H9 (cell line): ENCODE measurements at regions not wholly inside any gene's neighbourhood (a gene's known extent, or its start where the extent isn't known, plus 50 kb on each side); places are given as distances from the start of the nearest gene placed in this dataset.

Experiments
- DNase-seq: peaks from one replicate; pipeline ENCODE4 v3.0.0-alpha.2; 2017
- H2AFZ ChIP-seq: one replicate; pipeline ENCODE4 v1.6.1; 2013; ENCODE audit warnings: mild to moderate bottlenecking, low read length, control low read depth, moderate library complexity
- H2AK5ac ChIP-seq: 2 replicates; pipeline ENCODE4 v1.6.1; 2013; ENCODE audit warnings: low read length, control low read depth, mixed read lengths; ENCODE audit not compliant: insufficient read length
- H2BK120ac ChIP-seq: one replicate; pipeline ENCODE4 v1.6.1; 2013; ENCODE audit warnings: low read depth, mild to moderate bottlenecking, low read length, control low read depth, inconsistent platforms; ENCODE audit not compliant: poor library complexity, severe bottlenecking
- H2BK12ac ChIP-seq: 2 replicates; pipeline ENCODE4 v1.6.1; 2013; ENCODE audit warnings: low read length, control low read depth, mixed read lengths, low read depth; ENCODE audit not compliant: insufficient read length
- H2BK15ac ChIP-seq: 2 replicates; pipeline ENCODE4 v1.6.1; 2013; ENCODE audit warnings: low read depth, low read length, control low read depth
- H2BK20ac ChIP-seq: one replicate; pipeline ENCODE4 v1.6.1; 2013; ENCODE audit warnings: low read depth, mild to moderate bottlenecking, low read length, control low read depth, inconsistent platforms; ENCODE audit not compliant: poor library complexity, severe bottlenecking
- H2BK5ac ChIP-seq: 2 replicates; pipeline ENCODE4 v1.6.1; 2013; ENCODE audit warnings: low read length, control low read depth, mixed read lengths; ENCODE audit not compliant: insufficient read length
- H3K14ac ChIP-seq: 2 replicates; pipeline ENCODE4 v1.6.1; 2013; ENCODE audit warnings: low read length, control low read depth; ENCODE audit not compliant: insufficient read depth
- H3K18ac ChIP-seq: 2 replicates; pipeline ENCODE4 v1.6.1; 2013; ENCODE audit warnings: low read depth, mild to moderate bottlenecking, mixed read lengths, low read length, control low read depth; ENCODE audit not compliant: insufficient read length
- H3K23ac ChIP-seq: 2 replicates; pipeline ENCODE4 v1.6.1; 2013; ENCODE audit warnings: low read length, control low read depth, mixed read lengths, low read depth; ENCODE audit not compliant: insufficient read length
- H3K23me2 ChIP-seq: 2 replicates; pipeline ENCODE4 v1.6.1; 2013; ENCODE audit warnings: low read depth, mild to moderate bottlenecking, mixed read lengths, low read length, control low read depth; ENCODE audit not compliant: insufficient read length, poor library complexity, severe bottlenecking
- H3K27ac ChIP-seq: 2 replicates; pipeline ENCODE4 v1.5.1; 2013; ENCODE audit warnings: low read length, control low read depth, mixed read lengths, low read depth; ENCODE audit not compliant: insufficient read length
- H3K27me3 ChIP-seq: 2 replicates; pipeline ENCODE4 v1.6.1; 2013; ENCODE audit warnings: low read length, control low read depth, inconsistent platforms; ENCODE audit not compliant: insufficient read depth
- H3K4ac ChIP-seq: 2 replicates; pipeline ENCODE4 v1.6.1; 2013; ENCODE audit warnings: low read depth, mild to moderate bottlenecking, control low read depth, inconsistent platforms, low read length, moderate library complexity
- H3K4me1 ChIP-seq: 2 replicates; pipeline ENCODE4 v1.6.1; 2013; ENCODE audit warnings: low read length, control low read depth, inconsistent platforms; ENCODE audit not compliant: insufficient read depth
- H3K4me2 ChIP-seq: 2 replicates; pipeline ENCODE4 v1.6.1; 2013; ENCODE audit warnings: low read length, control low read depth, mixed read lengths; ENCODE audit not compliant: insufficient read length, insufficient read depth
- H3K56ac ChIP-seq: 2 replicates; pipeline ENCODE4 v1.6.1; 2013; ENCODE audit warnings: low read depth, mild to moderate bottlenecking, mixed read lengths, low read length, control low read depth; ENCODE audit not compliant: insufficient read length
- H3K79me1 ChIP-seq: 2 replicates; pipeline ENCODE4 v1.6.1; 2013; ENCODE audit warnings: low read depth, mild to moderate bottlenecking, moderate library complexity, low read length, control low read depth, inconsistent platforms; ENCODE audit not compliant: insufficient read depth, poor library complexity, severe bottlenecking
- H3K79me2 ChIP-seq: 2 replicates; pipeline ENCODE4 v1.6.1; 2013; ENCODE audit warnings: low read length, control low read depth, inconsistent platforms; ENCODE audit not compliant: insufficient read depth
- H3K9ac ChIP-seq: 2 replicates; pipeline ENCODE4 v1.6.1; 2013; ENCODE audit warnings: low read length, control low read depth, mixed read lengths; ENCODE audit not compliant: insufficient read length; ENCODE audit errors: extremely low read depth
- H3K9me3 ChIP-seq: one replicate; pipeline ENCODE4 v1.6.1; 2013; ENCODE audit warnings: low read depth, low read length, inconsistent platforms; ENCODE audit not compliant: control insufficient read depth
- H3T11ph ChIP-seq: one replicate; pipeline ENCODE4 v1.6.1; 2013; ENCODE audit warnings: mild to moderate bottlenecking, low read length, control low read depth, inconsistent platforms
- H4K20me1 ChIP-seq: one replicate; pipeline ENCODE4 v1.6.1; 2013; ENCODE audit not compliant: control insufficient read depth, insufficient read length, insufficient read depth
- H4K5ac ChIP-seq: 2 replicates; pipeline ENCODE4 v1.6.1; 2013; ENCODE audit warnings: low read depth, mild to moderate bottlenecking, mixed read lengths, low read length, control low read depth; ENCODE audit not compliant: insufficient read length
- H4K8ac ChIP-seq: replicated peaks from 2 replicates; pipeline ENCODE4 v1.6.1; 2013; ENCODE audit warnings: low read length, control low read depth, mixed read lengths, low read depth; ENCODE audit not compliant: insufficient read length
- H4K91ac ChIP-seq: 2 replicates; pipeline ENCODE4 v1.6.1; 2013; ENCODE audit warnings: low read depth, mild to moderate bottlenecking, moderate library complexity, mixed read lengths, low read length, control low read depth; ENCODE audit not compliant: insufficient read length
- H3K27ac Mint-ChIP-seq, 3 experiments: 2 replicates in 2 of 3; 3 replicates in 1 of 3; pipeline ENCODE4 v1.8.0; 2020 to 2021; ENCODE audit warnings: mixed read lengths in 3 of 3, mild to moderate bottlenecking in 1 of 3, moderate library complexity in 1 of 3
- H3K27me3 Mint-ChIP-seq: 2 replicates; pipeline ENCODE4 v1.8.0; 2021; ENCODE audit warnings: low read depth, mild to moderate bottlenecking, moderate library complexity, mixed read lengths
- H3K36me3 Mint-ChIP-seq, 3 experiments: 2 replicates in 2 of 3; 3 replicates in 1 of 3; pipeline ENCODE4 v1.8.0; 2020 to 2021; ENCODE audit warnings: low read depth in 3 of 3, mixed read lengths in 3 of 3; ENCODE audit not compliant: insufficient read depth in 1 of 3
- H3K4me1 Mint-ChIP-seq, 2 experiments: 2 replicates each; pipeline ENCODE4 v1.8.0; 2020; ENCODE audit warnings: mixed read lengths in 2 of 2
- H3K4me3 Mint-ChIP-seq, 2 experiments: 2 replicates in 1 of 2; 3 replicates in 1 of 2; pipeline ENCODE4 v1.8.0; 2020 to 2021; ENCODE audit warnings: mild to moderate bottlenecking in 2 of 2, mixed read lengths in 2 of 2, moderate library complexity in 1 of 2
- H3K9me3 Mint-ChIP-seq, 2 experiments: 2 replicates in 1 of 2; 3 replicates in 1 of 2; pipeline ENCODE4 v1.8.0; 2020; ENCODE audit warnings: mild to moderate bottlenecking in 2 of 2, mixed read lengths in 2 of 2, moderate library complexity in 1 of 2
- WGBS: extraction: QIAGEN DNeasy Blood & Tissue Kit; methylation state at CpG from one replicate; pipeline ENCODE4 v1.1.7; 2013; ENCODE audit warnings: missing lambda C conversion rate, low lambda C conversion rate, mixed read lengths; ENCODE audit not compliant: insufficient read length; ENCODE audit errors: extremely low coverage; 5-methylcytosine and 5-hydroxymethylcytosine counted together
- TF ChIP-seq, protein P1 (sequence below): fragments of 200-600 bp; sonication (generic); conservative IDR thresholded peaks from 3 replicates; pipeline ENCODE4 v1.8.0; 2021; ENCODE audit warnings: antibody characterized with exemption, mild to moderate bottlenecking

DNA sequence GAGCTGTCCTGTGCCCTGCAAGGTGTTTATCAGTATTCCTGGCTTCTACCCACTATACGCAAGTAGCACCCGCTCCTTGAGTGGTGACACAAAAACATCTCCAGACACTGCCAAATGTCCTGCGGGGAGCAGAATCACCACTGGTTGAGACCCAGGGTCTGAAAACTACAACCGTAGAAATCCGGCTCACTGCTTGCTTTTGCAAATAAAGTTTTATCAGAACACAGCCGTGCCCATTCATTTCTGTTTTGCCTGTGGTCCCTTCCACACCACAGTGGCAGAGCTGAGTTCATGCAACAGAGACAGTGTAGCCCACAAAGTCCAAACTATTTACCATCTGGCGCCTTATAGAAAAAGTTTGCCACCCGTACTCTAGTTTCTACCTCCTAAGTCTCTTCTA is 125.7 kb upstream of the DIO3 start:
- no peaks in the 10 kb centered on the region for H3K79me2 ChIP-seq

More for the DNA sequence above, 125.7 kb upstream of the DIO3 start:
- H3K4me1 ChIP-seq: no peaks in the 10 kb centered on the region
- no peak overlapping the region for H3K27ac ChIP-seq
- no peak overlapping the region for H3K14ac ChIP-seq
- peaks cover 12% of the 10 kb centered on the region for H3K27me3 Mint-ChIP-seq
- H3K27ac Mint-ChIP-seq: no peak overlapping the region
- no peak overlapping the region for H3T11ph ChIP-seq
- H3K18ac ChIP-seq: no peak overlapping the region
- no peaks in the 10 kb centered on the region for H4K20me1 ChIP-seq
- no peak overlapping the region for H2BK120ac ChIP-seq
- no CpG with 5 or more reads among the region's 8 CpGs for WGBS
- H3K36me3 Mint-ChIP-seq: no peaks in the 10 kb centered on the region
- no peak overlapping the region for H2BK12ac ChIP-seq
- peaks cover 0 to 4% of the 10 kb centered on the region in 2 experiments; a peak in 1 of 4 replicates for H3K4me1 Mint-ChIP-seq
- no peak overlapping the region for H3K4me3 Mint-ChIP-seq
- no peaks in the 10 kb centered on the region for H3K23me2 ChIP-seq
- H2BK15ac ChIP-seq: no peak overlapping the region
- no peak overlapping the region for H3K9ac ChIP-seq
- no peak overlapping the region for H3K23ac ChIP-seq
- no peak overlapping the region for H4K5ac ChIP-seq
- no peak overlapping the region for H4K8ac ChIP-seq
- no peaks in the 10 kb centered on the region; the same call in 1 of the 2 replicates for H3K27me3 ChIP-seq
- H2BK20ac ChIP-seq: no peak overlapping the region
- no peaks in the 10 kb centered on the region for H3K79me1 ChIP-seq
- H3K9me3 ChIP-seq: no peaks in the 10 kb centered on the region
- no peak overlapping the region for H4K91ac ChIP-seq
- H3K9me3 Mint-ChIP-seq: no peaks in the 10 kb centered on the region
- TF ChIP-seq, protein P1, sequence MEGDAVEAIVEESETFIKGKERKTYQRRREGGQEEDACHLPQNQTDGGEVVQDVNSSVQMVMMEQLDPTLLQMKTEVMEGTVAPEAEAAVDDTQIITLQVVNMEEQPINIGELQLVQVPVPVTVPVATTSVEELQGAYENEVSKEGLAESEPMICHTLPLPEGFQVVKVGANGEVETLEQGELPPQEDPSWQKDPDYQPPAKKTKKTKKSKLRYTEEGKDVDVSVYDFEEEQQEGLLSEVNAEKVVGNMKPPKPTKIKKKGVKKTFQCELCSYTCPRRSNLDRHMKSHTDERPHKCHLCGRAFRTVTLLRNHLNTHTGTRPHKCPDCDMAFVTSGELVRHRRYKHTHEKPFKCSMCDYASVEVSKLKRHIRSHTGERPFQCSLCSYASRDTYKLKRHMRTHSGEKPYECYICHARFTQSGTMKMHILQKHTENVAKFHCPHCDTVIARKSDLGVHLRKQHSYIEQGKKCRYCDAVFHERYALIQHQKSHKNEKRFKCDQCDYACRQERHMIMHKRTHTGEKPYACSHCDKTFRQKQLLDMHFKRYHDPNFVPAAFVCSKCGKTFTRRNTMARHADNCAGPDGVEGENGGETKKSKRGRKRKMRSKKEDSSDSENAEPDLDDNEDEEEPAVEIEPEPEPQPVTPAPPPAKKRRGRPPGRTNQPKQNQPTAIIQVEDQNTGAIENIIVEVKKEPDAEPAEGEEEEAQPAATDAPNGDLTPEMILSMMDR: no peak
- no peak overlapping the region for H2AFZ ChIP-seq
- DNase-seq: no peak
- H2AK5ac ChIP-seq: no peak overlapping the region
- no peak overlapping the region for H3K56ac ChIP-seq
- no peak overlapping the region for H3K4me2 ChIP-seq
- no peak overlapping the region for H3K4ac ChIP-seq
- no peak overlapping the region for H2BK5ac ChIP-seq
